LNCaP clone FGC (cell line): ENCODE measurements at regions not wholly inside any gene's neighbourhood (a gene's known extent, or its start where the extent isn't known, plus 50 kb on each side); places are given as distances from the start of the nearest gene placed in this dataset.
A peak's percentile ranks its signal among the peaks of the same experiment; 100 is the strongest.
"Not testable (repeated sequence)": the region's sequence is repeated elsewhere in the genome, so short reads cannot be mapped to it uniquely, and the experiment has no call there.

ENCODE experiments used
- DNase-seq: peaks from one replicate; pipeline ENCODE4 v3.0.0-alpha.2; 2011; ENCODE audit warnings: low read depth
- H3K4me3 ChIP-seq: 2 replicates; pipeline ENCODE4 v1.5.1; 2011; ENCODE audit warnings: mild to moderate bottlenecking, low read depth, low read length, control low read depth
- TF ChIP-seq, protein P1 (sequence below): IDR thresholded peaks from 2 replicates; pipeline ENCODE4 v1.5.1; 2012; ENCODE audit warnings: mild to moderate bottlenecking; ENCODE audit not compliant: control insufficient read depth, insufficient read depth; ENCODE audit errors: extremely low read depth

DNA sequence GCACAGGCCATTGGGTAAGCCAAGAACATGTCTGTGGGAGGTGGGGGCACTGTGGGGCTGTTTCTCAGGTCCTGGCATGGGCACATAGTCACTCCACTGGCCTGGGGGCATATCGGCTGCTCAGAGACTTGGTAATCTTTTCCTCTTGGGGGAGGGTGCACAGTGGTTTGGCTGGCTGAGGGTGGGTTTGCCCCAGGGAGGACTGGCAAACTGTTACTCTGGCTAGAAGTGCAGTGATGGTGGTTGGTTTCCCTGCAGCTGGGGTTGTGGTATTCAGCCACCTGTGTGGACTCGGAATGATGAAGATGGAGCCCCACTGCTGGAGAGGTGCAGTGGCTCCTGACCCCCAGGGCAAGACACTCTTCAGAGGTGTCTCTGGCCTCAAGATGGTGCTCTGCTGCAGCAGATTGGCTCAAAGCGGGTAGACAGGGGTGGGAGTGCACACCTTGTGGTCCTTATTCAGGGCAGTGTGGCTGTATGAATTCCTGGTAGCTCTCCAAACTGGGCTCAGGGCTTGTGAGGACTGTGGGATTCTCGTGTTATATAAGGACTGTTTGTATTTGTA lies 74.1 kb upstream of the DDHD1 start:
- TF ChIP-seq, protein P1, sequence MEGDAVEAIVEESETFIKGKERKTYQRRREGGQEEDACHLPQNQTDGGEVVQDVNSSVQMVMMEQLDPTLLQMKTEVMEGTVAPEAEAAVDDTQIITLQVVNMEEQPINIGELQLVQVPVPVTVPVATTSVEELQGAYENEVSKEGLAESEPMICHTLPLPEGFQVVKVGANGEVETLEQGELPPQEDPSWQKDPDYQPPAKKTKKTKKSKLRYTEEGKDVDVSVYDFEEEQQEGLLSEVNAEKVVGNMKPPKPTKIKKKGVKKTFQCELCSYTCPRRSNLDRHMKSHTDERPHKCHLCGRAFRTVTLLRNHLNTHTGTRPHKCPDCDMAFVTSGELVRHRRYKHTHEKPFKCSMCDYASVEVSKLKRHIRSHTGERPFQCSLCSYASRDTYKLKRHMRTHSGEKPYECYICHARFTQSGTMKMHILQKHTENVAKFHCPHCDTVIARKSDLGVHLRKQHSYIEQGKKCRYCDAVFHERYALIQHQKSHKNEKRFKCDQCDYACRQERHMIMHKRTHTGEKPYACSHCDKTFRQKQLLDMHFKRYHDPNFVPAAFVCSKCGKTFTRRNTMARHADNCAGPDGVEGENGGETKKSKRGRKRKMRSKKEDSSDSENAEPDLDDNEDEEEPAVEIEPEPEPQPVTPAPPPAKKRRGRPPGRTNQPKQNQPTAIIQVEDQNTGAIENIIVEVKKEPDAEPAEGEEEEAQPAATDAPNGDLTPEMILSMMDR, result no peak
- DNase-seq, result no peak
- H3K4me3 ChIP-seq, result no peak overlapping the region

DNA sequence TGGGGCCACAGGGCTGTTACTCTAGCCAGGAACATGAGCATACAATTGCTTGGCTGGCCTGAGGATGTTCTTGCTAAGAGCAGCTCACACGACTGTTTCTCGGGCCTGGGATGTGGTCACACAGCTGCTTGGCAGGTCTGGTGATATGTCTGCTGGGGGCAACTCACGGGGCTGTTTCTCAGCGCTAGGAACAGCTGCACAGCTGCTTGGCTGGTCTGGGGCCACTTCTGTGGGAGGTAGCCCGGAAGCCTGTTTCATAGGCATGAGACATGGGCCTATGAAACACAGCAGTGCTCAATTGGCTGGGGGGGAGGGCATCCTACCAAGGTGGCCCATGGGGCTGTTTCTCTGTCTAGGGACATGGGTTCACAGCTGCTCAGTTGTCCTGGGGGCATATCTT lies 73.4 kb upstream of the DDHD1 start:
- no peak overlapping the region for H3K4me3 ChIP-seq
- DNase-seq, result no peak
- TF ChIP-seq, protein P1, result no peak

- no peak for DNase-seq
- H3K4me3 ChIP-seq, result no peak overlapping the region
- TF ChIP-seq, protein P1, result no peak
These were observed 67.8 kb upstream of the DDHD1 start for GRCh38 chr14:53220914-53221313.

- DNase-seq, result no peak
- TF ChIP-seq, protein P1, result no peak
- peak overlapping the region; percentile 46 for H3K4me3 ChIP-seq
These were observed 65.0 kb upstream of the DDHD1 start for GRCh38 chr14:53218161-53218560.

GRCh38 chr14:53217316-53217994 lies 64.3 kb upstream of the DDHD1 start:
- TF ChIP-seq, protein P1, result no peak
- DNase-seq, result no peak
- H3K4me3 ChIP-seq, result peak overlapping the region; percentile 46

DNA sequence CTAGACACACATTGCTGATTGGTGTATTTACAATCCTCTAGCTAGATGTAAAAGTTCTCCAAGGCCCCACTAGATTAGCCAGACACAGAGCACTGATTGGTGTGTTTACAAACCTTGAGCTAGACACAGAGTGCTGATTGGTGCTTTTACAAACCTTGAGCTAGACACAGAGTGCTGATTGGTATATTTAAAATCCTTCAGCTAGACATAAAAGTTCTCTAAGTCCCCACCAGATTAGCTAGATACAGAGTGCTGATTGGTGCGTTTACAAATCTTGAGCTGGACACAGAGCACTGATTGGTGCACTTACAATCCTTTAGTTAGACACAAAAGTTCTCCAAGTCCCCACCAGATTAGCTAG lies 63.8 kb upstream of the DDHD1 start:
- DNase-seq, H3K4me3 ChIP-seq: not testable (repeated sequence)

- not testable (repeated sequence) for H3K4me3 ChIP-seq, DNase-seq
These were observed 63.4 kb upstream of the DDHD1 start for GRCh38 chr14:53216478-53216877.

- no peak overlapping the region for H3K4me3 ChIP-seq
- TF ChIP-seq, protein P1, result no peak
- no peak for DNase-seq
These were observed 62.0 kb upstream of the DDHD1 start for GRCh38 chr14:53215101-53215500.
